Epithelial cell of prostate (primary cell): ENCODE measurements at regions not wholly inside any gene's neighbourhood (a gene's known extent, or its start where the extent isn't known, plus 50 kb on each side); places are given as distances from the start of the nearest gene placed in this dataset.
"Not testable (repeated sequence)": the region's sequence is repeated elsewhere in the genome, so short reads cannot be mapped to it uniquely, and the experiment has no call there.

Experiments
- DNase-seq: peaks from one replicate; pipeline ENCODE4 v3.0.0-alpha.2; 2011; ENCODE audit warnings: low read depth, low spot score
- H3K27ac ChIP-seq: fragments of 450-650 bp; 2 replicates; pipeline ENCODE4 v1.5.1; 2017; ENCODE audit warnings: mild to moderate bottlenecking

- DNase-seq = no peak
- H3K27ac ChIP-seq = no peak overlapping the region
Observed at GRCh38 chr2:234410526-234410925, 86.4 kb downstream of the ARL4C start.

- no peak for DNase-seq
- H3K27ac ChIP-seq = no peak overlapping the region
Observed at GRCh38 chr2:234409590-234409989, 87.3 kb downstream of the ARL4C start.

DNA sequence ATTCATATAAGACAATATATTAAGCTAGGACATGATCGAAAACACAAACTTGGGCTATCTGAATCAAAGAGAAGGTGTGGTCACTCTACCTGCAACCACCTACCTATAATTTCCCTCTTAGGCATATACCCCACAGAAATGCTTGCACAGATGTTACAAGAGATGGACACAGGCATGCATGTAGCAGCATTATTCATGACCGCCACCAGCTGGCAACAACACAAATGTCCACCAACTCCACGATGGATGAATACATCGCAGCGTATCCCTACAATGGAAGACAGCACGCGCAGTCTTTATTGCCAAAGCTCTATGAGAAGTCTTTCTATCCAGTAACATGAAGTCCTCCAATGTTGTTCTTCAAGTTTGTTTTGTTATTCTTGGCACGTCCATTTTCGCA lies 90.8 kb downstream of the ARL4C start:
- DNase-seq = no peak
- H3K27ac ChIP-seq = no peak overlapping the region

DNA sequence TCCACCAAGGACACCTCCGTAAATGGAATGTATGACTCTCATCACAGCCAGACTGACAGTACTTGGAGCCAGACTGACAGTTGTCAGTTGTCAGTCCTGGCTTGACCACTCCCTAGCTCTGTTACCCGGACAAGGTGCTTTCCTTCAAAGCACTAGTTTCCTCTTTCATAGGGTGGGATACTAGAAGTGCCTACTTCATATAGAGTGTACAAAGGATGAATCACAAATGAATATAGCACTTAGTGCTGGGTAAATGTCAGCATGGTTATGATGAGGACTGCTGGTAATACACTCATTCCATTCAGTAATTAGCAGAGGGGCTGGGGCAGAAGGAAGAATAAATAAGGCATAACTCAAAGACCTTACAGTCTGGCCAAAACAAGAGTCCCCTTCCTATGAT lies 91.4 kb downstream of the ARL4C start:
- H3K27ac ChIP-seq = no peak overlapping the region
- no peak for DNase-seq

DNA sequence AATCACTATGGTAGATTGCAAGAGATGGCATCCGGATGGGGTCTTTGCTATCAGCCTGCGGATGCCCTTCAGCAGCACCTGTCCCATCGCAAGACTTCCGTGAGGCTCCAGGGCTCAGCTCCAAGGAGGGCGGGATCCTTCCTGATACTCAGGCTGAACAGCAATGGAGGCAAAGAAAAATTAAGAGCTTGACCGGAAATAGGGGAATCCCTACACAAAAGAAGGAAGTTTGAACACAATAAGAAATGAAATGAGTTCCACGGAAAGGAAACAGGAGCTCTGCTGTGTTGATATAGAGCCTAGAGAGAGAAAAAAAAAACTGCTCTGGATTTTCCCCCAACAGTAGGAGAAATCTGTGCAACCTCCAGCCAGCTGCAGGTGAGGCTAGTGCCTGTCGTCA lies 91.9 kb downstream of the ARL4C start:
- DNase-seq = no peak
- H3K27ac ChIP-seq = no peak overlapping the region

DNA sequence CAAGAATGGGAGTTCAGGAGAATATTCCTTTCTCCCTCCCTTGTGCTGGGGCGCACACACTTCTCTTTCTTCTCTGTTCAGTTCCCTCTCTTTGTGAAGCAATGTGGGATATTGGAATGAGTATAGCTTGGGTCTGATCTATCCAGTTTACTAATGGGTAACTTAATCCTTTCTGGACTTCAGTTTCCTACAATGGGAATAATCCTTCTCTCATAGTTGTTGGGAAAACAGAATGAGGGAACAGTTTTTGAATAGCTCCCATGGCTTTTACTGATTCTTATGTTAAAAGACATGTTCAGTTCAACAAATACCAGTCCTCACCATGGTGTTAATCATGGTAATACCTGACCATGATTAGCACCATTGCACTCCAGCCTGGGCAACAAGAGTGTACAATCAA lies 93.1 kb downstream of the ARL4C start:
- no peak overlapping the region for H3K27ac ChIP-seq
- DNase-seq = no peak

- no peak for DNase-seq
- H3K27ac ChIP-seq = no peak overlapping the region
Observed at GRCh38 chr2:234403074-234403473, 93.8 kb downstream of the ARL4C start.

- no peak for DNase-seq
- no peak overlapping the region for H3K27ac ChIP-seq
Observed at GRCh38 chr2:234401426-234401825, 95.5 kb downstream of the ARL4C start.

DNA sequence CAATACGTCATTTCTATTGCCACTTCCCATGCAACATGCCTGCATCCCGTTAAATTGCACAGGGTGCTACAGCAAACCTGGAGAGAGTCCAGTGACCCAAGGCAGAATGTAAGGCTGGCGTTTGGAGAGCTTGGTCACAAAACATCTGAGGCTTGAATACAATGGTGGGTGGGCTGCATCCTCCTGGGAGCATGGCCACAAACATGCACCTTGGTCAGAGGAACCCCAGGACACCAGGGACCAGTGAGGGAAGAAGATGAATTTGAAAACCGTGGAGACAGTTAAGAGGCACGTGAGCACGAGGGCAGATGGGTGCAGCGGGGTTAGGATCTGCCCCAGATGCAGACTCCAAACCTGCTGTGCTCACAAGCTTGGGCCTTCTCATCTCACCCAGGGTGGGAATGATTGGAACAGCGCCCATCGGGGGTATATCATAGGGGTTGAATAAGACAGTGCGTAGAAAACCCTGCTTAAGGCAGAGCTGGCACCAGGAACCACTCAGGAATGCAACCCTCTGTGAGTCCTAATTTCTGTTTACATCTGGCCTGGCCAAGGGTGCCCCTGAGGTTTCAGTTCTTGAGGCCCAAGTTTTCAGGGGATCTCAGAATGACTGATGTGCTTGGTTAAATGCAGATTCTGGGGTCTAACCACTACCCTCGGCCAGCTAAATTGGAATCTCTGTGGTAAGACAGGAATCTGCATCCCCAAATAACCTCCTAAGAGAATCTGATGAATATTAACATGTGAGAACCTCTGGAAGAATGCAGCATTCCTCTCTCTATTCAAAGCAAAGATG lies 97.2 kb downstream of the ARL4C start:
- no peak for DNase-seq
- no peak overlapping the region for H3K27ac ChIP-seq

DNA sequence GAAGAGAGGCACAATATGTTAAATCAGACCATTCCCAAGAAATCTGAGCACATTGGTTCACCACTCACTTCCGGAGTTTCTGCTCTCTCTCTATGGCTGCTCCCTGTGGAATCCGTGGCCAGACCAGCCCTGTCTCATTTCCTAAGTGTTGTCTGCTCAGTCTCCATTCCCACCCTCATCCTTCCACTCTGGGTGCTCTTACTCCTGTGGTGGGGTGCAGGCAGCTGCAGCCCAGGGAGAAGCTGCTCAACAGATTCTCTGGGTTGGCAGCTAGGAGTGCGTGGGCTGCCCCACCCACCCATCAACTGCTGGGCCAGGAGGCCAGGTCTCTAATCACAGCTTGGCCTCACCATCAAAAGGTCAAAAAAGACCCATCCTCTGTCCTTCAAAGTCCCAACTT lies 98.3 kb downstream of the ARL4C start:
- no peak overlapping the region for H3K27ac ChIP-seq
- no peak for DNase-seq

- no peak overlapping the region for H3K27ac ChIP-seq
Observed at GRCh38 chr2:234395891-234396420, 100.9 kb downstream of the ARL4C start.

DNA sequence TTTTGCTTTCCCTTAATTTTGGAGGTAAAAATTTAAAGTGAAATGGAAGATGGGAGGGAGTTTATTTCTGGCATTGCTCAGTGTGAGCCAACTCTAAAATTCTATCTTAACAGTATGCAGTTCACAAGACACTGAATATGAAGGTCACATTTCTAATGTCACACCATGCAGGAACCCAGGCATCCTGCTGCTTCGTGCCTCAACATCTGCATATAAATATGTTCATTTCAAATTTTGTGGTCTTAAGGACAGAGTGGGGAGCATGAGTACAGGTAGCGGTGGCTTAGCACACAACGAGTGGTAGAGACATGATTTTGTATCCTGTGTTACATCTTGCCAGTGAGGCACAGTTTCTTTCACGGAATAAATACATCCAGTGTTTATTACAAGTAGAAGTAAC lies 102.4 kb downstream of the ARL4C start:
- no peak for DNase-seq

More at GRCh38 chr2:234395891-234396420, 100.9 kb downstream of the ARL4C start:
- DNase-seq = no peak

GRCh38 chr2:234393354-234393753 lies 103.5 kb downstream of the ARL4C start:
- H3K27ac ChIP-seq = no peak overlapping the region
- DNase-seq = no peak

More for the DNA sequence above, 102.4 kb downstream of the ARL4C start:
- H3K27ac ChIP-seq = no peak overlapping the region

DNA sequence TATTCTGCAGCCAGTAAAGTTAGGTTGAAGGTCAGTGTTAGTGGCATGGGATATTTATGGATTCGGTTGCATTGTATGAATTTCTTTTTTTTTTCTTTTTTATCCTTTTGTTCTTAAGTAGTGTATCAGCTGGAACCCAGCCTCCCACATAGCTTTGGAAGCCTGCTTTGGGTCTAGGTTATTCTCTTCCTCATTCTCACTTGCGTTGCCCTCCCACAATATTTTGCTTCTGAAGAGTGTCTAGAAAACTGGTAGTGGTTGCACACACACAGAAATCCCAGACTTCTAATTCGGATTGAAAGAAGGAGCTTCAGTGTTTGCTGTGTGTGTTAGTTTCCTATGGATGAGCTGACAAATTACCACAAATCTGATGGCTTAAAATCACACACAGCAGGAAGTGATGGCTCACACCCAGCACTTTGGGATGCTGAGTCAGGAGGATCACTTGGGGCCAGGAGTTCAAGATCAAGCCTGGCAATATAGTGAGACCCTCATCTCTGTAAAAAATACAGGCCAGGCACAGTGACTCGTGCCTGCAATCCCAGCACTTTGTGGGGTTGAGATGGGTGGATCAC lies 104.8 kb downstream of the ARL4C start:
- H3K27ac ChIP-seq = no peak overlapping the region
- no peak for DNase-seq

DNA sequence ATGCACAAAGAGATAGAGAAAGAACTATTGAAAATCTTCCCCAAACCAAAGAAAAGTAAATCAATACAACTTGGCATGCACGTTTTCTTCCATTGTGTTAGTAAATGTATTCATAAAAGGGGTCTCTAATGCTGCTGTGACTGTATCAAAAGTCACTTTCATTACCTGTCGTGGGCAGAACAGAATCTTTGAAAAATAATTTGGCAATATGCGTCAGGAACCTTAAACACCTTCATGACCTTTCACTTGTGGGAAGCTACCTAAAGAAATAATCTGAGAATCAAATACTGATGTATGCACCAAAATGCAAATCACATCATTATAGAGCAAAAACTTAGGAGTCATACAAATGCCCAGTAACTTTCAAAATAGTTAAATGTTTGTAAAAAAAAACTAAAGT lies 105.3 kb downstream of the ARL4C start:
- H3K27ac ChIP-seq = no peak overlapping the region
- no peak for DNase-seq

DNA sequence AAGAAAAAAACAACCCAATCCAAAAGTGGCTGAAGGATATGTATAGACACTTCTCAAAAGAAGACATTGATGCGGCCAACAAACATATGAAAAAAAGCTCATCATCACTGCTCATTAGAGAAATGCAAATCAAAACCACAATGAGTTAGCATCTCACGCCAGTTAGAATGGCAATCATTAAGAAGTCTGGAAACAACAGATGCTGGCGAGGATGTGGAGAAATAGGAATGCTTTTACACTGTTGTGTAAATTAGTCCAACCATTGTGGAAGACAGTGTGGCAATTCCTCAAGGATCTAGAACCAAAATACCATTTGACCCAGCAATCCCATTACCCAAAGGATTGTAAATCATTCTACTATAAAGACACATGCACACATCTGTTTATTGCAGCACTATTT lies 107.2 kb downstream of the ARL4C start:
- not testable (repeated sequence) for H3K27ac ChIP-seq, DNase-seq

DNA sequence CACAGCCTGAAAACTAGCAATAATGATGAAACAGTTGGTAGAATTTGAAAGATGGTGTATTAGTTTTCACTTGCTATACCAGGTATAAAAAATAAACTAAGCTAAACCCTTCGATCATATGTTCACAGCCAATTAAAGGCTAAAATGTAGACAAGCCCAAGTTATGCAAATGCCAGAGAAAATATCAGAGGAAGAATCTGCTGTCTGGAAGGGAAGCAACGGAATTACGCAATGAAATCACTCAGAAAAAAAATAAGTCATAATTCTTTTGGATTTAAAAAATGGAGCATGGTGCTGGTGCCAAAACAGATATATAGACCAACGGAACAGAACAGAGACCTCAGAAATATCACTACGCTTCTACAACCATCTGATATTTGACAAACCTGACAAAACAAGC lies 108.3 kb downstream of the ARL4C start:
- DNase-seq = no peak

GRCh38 chr2:234386971-234387370 lies 109.9 kb downstream of the ARL4C start:
- no peak for DNase-seq
- no peak overlapping the region for H3K27ac ChIP-seq

More for the DNA sequence above, 108.3 kb downstream of the ARL4C start:
- no peak overlapping the region for H3K27ac ChIP-seq

DNA sequence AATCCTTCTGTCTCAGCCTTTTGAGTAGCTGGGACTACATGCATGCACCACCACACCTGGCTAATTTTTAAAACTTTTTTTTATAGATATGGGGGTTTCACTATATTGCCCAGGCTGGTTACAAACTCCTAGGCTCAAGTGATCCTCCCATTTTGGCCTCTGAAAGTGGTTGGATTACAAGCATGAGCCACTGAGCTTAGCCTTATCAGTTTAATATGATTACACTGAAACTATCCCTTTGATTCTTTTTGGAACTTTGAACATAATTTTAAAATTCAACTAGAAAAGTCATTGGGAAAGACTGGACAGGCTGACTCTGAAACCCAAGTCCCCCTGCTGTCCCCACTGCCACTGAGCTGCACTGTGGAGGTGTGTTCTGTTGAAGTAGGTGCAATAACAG lies 114.8 kb downstream of the ARL4C start:
- no peak overlapping the region for H3K27ac ChIP-seq
- no peak for DNase-seq

- not testable (repeated sequence) for H3K27ac ChIP-seq, DNase-seq
Observed at GRCh38 chr2:234378958-234379357, 117.9 kb downstream of the ARL4C start.

DNA sequence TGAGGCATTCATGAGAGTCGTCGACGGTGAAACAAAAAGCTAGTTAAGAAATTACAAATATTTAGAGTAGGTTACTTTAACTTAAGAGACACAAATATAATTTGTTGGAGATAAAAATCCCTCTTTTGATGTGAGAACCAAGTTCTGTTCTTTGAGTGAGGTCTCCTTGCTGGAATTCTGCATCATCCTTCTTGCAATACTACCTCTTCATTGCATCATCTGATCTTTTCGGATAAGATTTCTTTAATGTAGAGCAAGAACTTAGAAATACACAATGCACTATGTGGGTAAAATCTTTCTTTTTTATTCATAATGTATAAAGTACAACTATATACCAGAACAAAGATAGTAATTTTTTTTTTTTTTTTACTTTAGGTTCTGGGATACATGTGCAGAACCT lies 118.4 kb downstream of the ARL4C start:
- no peak overlapping the region for H3K27ac ChIP-seq
- DNase-seq = no peak
